Karpas-422 (cell line): ENCODE measurements at regions not wholly inside any gene's neighbourhood (a gene's known extent, or its start where the extent isn't known, plus 50 kb on each side); places are given as distances from the start of the nearest gene placed in this dataset.
"Not testable (repeated sequence)": the region's sequence is repeated elsewhere in the genome, so short reads cannot be mapped to it uniquely, and the experiment has no call there.

Source experiments
- DNase-seq: peaks from one replicate; pipeline ENCODE4 v3.0.0-alpha.2; 2015
- H2AFZ ChIP-seq: fragments of 200-600 bp; sonication (generic); 2 replicates; pipeline ENCODE4 v1.6.1; 2014; ENCODE audit warnings: antibody characterized with exemption, low read length, mixed read lengths
- H3K27ac ChIP-seq: fragments of 200-600 bp; sonication (generic); 2 replicates; pipeline ENCODE4 v1.5.1; 2014; ENCODE audit warnings: mild to moderate bottlenecking, low read length, moderate library complexity
- H3K27me3 ChIP-seq: fragments of 200-600 bp; sonication (generic); 2 replicates; pipeline ENCODE4 v1.6.1; 2014; ENCODE audit warnings: low read length, mixed read lengths
- H3K36me3 ChIP-seq: fragments of 200-600 bp; sonication (generic); 2 replicates; pipeline ENCODE4 v1.6.1; 2014; ENCODE audit warnings: low read length, mixed read lengths; ENCODE audit not compliant: insufficient read depth
- H3K4me1 ChIP-seq: fragments of 200-600 bp; sonication (generic); 2 replicates; pipeline ENCODE4 v1.6.1; 2014; ENCODE audit warnings: mild to moderate bottlenecking, low read length, mixed read lengths
- H3K4me2 ChIP-seq: fragments of 200-600 bp; sonication (generic); 2 replicates; pipeline ENCODE4 v1.6.1; 2014; ENCODE audit warnings: low read length, low read depth, mild to moderate bottlenecking; ENCODE audit not compliant: poor library complexity, severe bottlenecking
- H3K4me3 ChIP-seq: fragments of 200-600 bp; sonication (generic); 2 replicates; pipeline ENCODE4 v1.5.1; 2014; ENCODE audit warnings: mild to moderate bottlenecking, antibody characterized with exemption, low read length, mixed read lengths
- H3K79me2 ChIP-seq: fragments of 200-600 bp; sonication (generic); 2 replicates; pipeline ENCODE4 v1.6.1; 2014; ENCODE audit warnings: mild to moderate bottlenecking, low read length, mixed read lengths
- H3K9ac ChIP-seq: fragments of 200-600 bp; sonication (generic); 2 replicates; pipeline ENCODE4 v1.6.0; 2014; ENCODE audit warnings: low read length
- H3K9me2 ChIP-seq: fragments of 200-600 bp; sonication (generic), shearing (Covaris generic); replicated peaks from 2 replicates; pipeline ENCODE4 v1.6.0; 2014; ENCODE audit warnings: mild to moderate bottlenecking, low read length, moderate library complexity; ENCODE audit not compliant: insufficient read depth
- H3K9me3 ChIP-seq: fragments of 300-700, 200-600 bp; sonication (generic); 2 replicates; pipeline ENCODE4 v1.6.1; 2014; ENCODE audit warnings: low read length, mixed read lengths
- H4K20me1 ChIP-seq: fragments of 200-600 bp; sonication (generic); 2 replicates; pipeline ENCODE4 v1.6.1; 2014; ENCODE audit warnings: mild to moderate bottlenecking, antibody characterized with exemption, low read length, low read depth; ENCODE audit not compliant: insufficient read depth

DNA sequence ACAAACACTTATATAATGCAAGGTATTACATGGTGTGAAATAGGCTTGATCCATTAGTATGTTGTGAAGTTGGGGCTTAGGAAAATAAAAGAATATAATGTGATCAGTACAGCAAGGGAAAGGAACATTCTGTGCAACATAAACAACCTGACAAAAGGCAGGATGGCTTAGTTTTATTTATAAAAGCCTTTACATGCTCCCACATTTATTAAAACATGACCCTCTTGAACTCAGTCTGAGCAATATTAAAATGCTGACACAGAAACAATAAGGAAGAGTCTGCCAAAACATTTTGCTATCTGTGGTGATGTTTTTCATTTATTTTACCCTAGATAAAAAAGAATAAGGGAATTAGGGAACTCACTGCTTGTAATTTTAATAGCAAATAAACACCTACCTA lies 519.7 kb downstream of the PCDH7 start:
- Histone ChIP-seq H3K27me3 (no peaks in the 10 kb centered on the region), H2AFZ (no peak overlapping the region), H3K9me2 (no peaks in the 10 kb centered on the region), H3K36me3 (no peaks in the 10 kb centered on the region), H4K20me1 (no peaks in the 10 kb centered on the region), H3K9ac (no peak overlapping the region), H3K4me2 (no peak overlapping the region), H3K79me2 (no peaks in the 10 kb centered on the region), H3K9me3 (peaks cover 21% of the 10 kb centered on the region), H3K4me3 (no peak overlapping the region), H3K4me1 (no peaks in the 10 kb centered on the region), H3K27ac (no peak overlapping the region)
- DNase-seq, result no peak

DNA sequence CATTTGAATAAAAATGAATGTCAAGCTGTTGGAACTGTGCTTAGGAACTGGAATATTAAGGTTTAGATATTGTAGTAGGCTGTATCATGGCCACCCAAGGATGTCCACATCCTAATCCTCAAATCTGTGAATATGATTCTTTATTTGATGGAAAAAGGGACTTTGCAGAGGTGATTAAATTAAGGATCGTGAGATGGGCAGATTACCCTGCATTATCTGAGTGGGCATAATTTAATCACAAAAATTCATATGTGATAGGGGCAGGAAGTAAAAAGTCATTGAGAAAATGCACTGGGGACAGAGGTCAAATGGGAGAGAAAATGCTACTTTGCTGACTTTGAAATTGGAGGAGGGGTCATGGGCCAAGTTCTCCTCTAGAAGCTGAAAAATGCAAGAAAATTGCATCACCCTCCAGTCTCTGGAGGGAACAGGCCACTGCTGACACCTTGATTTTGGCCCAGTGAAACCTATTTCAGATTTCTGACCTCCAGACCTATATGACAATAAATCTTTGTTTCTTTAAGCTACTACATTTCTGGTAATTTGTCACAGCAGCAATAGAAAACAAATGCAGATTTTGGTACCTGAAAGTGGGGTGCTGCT lies 521.4 kb downstream of the PCDH7 start:
- H3K9ac ChIP-seq, result no peak overlapping the region
- no peak overlapping the region for H3K27ac ChIP-seq
- DNase-seq, result no peak
- no peaks in the 10 kb centered on the region for H4K20me1 ChIP-seq
- no peaks in the 10 kb centered on the region for H3K27me3 ChIP-seq
- H3K4me1 ChIP-seq, result no peaks in the 10 kb centered on the region
- no peak overlapping the region for H3K4me2 ChIP-seq
- no peak overlapping the region for H3K4me3 ChIP-seq
- no peaks in the 10 kb centered on the region for H3K9me2 ChIP-seq
- peaks cover 21% of the 10 kb centered on the region for H3K9me3 ChIP-seq
- no peak overlapping the region for H2AFZ ChIP-seq
- no peaks in the 10 kb centered on the region for H3K79me2 ChIP-seq
- no peaks in the 10 kb centered on the region for H3K36me3 ChIP-seq

GRCh38 chr4:31246856-31247255 lies 526.7 kb downstream of the PCDH7 start:
- Histone ChIP-seq H3K9me2 (no peaks in the 10 kb centered on the region), H3K9ac (no peak overlapping the region), H4K20me1 (no peaks in the 10 kb centered on the region), H3K4me1 (no peaks in the 10 kb centered on the region), H3K27me3 (no peaks in the 10 kb centered on the region), H3K36me3 (no peaks in the 10 kb centered on the region), H3K9me3 (peaks cover 37% of the 10 kb centered on the region), H3K4me3 (no peak overlapping the region), H3K79me2 (no peaks in the 10 kb centered on the region), H3K27ac (no peak overlapping the region), H3K4me2 (no peak overlapping the region), H2AFZ (no peak overlapping the region)
- DNase-seq, result no peak

DNA sequence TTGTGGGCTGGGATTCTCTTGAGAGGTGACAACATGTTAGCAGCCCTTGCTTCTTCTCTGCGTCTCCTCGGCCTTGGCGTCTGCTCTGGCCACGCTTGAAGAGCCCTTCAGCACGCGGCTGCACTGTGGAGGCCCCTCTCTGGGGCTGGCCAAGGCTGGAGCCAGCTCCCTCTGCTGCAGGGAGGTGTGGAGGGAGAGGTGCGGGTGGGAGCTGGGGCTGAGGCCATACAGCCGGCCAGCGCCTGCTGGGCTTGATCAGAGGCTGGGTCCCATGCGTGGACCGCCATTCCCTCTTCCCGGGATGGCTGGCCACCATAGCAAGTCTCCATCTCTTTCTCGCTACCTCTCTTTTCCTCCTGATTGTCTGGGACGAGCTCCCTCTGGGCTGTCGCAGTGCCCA lies 539.0 kb downstream of the PCDH7 start:
- no peaks in the 10 kb centered on the region for H4K20me1 ChIP-seq
- peaks cover 11% of the 10 kb centered on the region for H3K9me3 ChIP-seq
- H3K79me2 ChIP-seq, result no peaks in the 10 kb centered on the region
- H3K27me3 ChIP-seq, result no peaks in the 10 kb centered on the region
- H3K9ac ChIP-seq, result no peak overlapping the region
- no peaks in the 10 kb centered on the region for H3K4me1 ChIP-seq
- no peaks in the 10 kb centered on the region for H3K9me2 ChIP-seq
- H3K27ac ChIP-seq, result no peak overlapping the region
- H2AFZ ChIP-seq, result no peak overlapping the region
- no peak overlapping the region for H3K4me3 ChIP-seq
- no peak overlapping the region for H3K4me2 ChIP-seq
- no peaks in the 10 kb centered on the region for H3K36me3 ChIP-seq
- DNase-seq, result no peak

DNA sequence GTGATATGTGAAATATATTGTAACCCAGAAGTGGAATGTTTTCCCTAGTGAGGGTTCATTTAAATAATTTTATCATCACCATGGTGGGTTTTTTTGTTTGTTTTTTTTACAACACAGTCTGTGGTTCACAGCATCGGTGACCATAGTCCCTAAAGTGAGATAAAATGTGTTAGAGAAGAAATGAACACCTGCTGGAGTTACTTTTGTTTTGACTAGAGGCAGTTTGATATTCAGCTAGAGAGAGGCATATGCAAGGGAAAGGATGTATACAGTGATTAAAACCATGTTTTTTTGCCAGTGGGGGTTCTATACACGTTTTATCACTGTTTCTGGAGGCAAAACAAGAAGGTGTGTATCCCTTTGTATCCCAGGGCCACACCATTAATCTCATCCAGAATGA lies 541.5 kb downstream of the PCDH7 start:
- Histone ChIP-seq H3K79me2 (no peaks in the 10 kb centered on the region), H2AFZ (no peak overlapping the region), H3K9me2 (no peaks in the 10 kb centered on the region), H3K27me3 (no peaks in the 10 kb centered on the region), H3K4me1 (no peaks in the 10 kb centered on the region), H3K4me3 (no peak overlapping the region), H3K36me3 (no peaks in the 10 kb centered on the region), H4K20me1 (no peaks in the 10 kb centered on the region), H3K27ac (no peak overlapping the region), H3K9ac (no peak overlapping the region), H3K4me2 (no peak overlapping the region), H3K9me3 (peaks cover 11% of the 10 kb centered on the region)
- no peak for DNase-seq

- H3K27me3 ChIP-seq, H3K9ac ChIP-seq, H3K4me3 ChIP-seq, H3K27ac ChIP-seq, H3K36me3 ChIP-seq, H2AFZ ChIP-seq, H3K4me2 ChIP-seq, H4K20me1 ChIP-seq, H3K4me1 ChIP-seq, H3K79me2 ChIP-seq, H3K9me2 ChIP-seq, DNase-seq: not testable (repeated sequence)
- peaks cover 14% of the 10 kb centered on the region for H3K9me3 ChIP-seq
Measured at GRCh38 chr4:31266094-31266493, 545.9 kb downstream of the PCDH7 start.

- no peak for DNase-seq
- Histone ChIP-seq H3K4me1 (no peaks in the 10 kb centered on the region), H3K36me3 (no peaks in the 10 kb centered on the region), H3K9ac (no peak overlapping the region), H3K27me3 (no peaks in the 10 kb centered on the region), H4K20me1 (no peaks in the 10 kb centered on the region), H3K4me3 (no peak overlapping the region), H3K79me2 (no peaks in the 10 kb centered on the region), H3K9me2 (no peaks in the 10 kb centered on the region), H2AFZ (no peak overlapping the region), H3K4me2 (no peak overlapping the region), H3K27ac (no peak overlapping the region), H3K9me3 (peaks cover 14% of the 10 kb centered on the region; the same call in 1 of the 2 replicates)
Measured at GRCh38 chr4:31272331-31273061, 552.3 kb downstream of the PCDH7 start.

DNA sequence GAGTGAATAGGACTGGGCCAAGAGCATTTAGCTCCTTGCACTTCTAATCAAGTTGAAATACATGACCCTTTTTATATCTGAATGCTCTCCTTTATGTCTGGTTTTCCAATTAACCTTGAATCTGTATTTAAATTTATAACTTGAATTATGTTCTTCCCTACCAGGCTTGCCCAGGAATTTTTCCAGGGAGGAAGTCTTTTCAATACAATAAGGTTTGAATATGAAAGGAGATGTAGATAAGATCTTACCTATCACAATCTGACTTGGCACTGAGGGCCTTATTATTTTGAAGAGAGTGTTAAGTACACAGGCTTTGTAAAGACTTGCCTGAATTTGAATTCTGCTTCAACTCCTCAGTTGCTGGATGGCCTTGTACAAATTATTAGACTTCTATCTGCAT lies 555.7 kb downstream of the PCDH7 start:
- no peaks in the 10 kb centered on the region for H3K36me3 ChIP-seq
- H3K9ac ChIP-seq, result no peak overlapping the region
- no peaks in the 10 kb centered on the region for H3K27me3 ChIP-seq
- H2AFZ ChIP-seq, result no peak overlapping the region
- H3K9me2 ChIP-seq, result no peaks in the 10 kb centered on the region
- H3K79me2 ChIP-seq, result no peaks in the 10 kb centered on the region
- no peak overlapping the region for H3K4me3 ChIP-seq
- peaks cover 14% of the 10 kb centered on the region; the same call in 1 of the 2 replicates for H3K9me3 ChIP-seq
- no peak for DNase-seq
- H3K27ac ChIP-seq, result no peak overlapping the region
- H4K20me1 ChIP-seq, result no peaks in the 10 kb centered on the region
- H3K4me2 ChIP-seq, result no peak overlapping the region
- H3K4me1 ChIP-seq, result no peaks in the 10 kb centered on the region
